Central memory CD4-positive, alpha-beta T cell (primary cell): ENCODE measurements at regions not wholly inside any gene's neighbourhood (a gene's known extent, or its start where the extent isn't known, plus 50 kb on each side); places are given as distances from the start of the nearest gene placed in this dataset.
"Not testable (repeated sequence)": the region's sequence is repeated elsewhere in the genome, so short reads cannot be mapped to it uniquely, and the experiment has no call there.

Source experiments
- DNase-seq: peaks from one replicate; pipeline ENCODE4 v3.0.0; 2022

GRCh38 chr5:96483878-96484277 lies 50.8 kb upstream of the PCSK1 start:
- no peak for DNase-seq

- DNase-seq, result no peak
These were observed 54.8 kb upstream of the PCSK1 start for GRCh38 chr5:96487859-96488258.

DNA sequence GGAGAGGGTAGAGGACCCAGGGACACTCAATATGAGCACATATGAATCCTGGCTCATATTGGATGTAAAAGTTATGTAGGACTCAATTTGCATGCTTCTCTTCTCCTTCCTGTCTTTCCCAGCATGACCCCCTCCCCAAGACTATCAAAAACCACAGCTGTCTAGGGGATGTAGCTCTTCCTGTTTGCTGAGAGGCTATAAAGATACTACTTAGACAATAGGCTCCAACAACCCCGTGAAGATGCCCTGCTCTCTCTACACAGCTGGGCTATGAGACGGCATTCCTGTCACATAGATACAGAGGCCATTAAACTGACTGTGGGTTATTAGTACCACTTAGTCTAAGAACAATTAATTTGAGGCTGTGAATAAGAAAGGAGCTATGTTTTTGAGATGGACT lies 56.5 kb upstream of the PCSK1 start:
- DNase-seq, result no peak

GRCh38 chr5:96492459-96493047 lies 59.5 kb upstream of the PCSK1 start:
- no peak for DNase-seq

GRCh38 chr5:96493219-96493790 lies 60.3 kb upstream of the PCSK1 start:
- no peak for DNase-seq

DNA sequence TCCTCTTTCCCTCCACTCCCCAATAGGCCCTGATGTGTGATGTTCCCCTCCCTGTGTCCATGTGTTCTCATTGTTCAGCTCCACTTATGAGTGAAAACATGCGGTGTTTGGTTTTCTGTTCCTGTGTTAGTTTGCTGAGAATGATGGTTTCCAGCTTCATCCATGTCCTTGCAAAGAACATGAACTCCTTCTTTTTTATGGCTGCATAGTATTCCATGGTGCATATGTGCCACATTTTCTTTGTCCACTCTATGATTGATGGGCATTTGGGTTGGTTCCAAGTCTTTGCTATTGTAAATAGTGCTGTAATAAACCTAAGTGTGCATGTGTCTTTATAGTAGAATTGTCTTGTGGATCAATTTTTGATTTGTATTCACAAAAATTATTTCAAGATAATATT lies 62.4 kb upstream of the PCSK1 start:
- not testable (repeated sequence) for DNase-seq

DNA sequence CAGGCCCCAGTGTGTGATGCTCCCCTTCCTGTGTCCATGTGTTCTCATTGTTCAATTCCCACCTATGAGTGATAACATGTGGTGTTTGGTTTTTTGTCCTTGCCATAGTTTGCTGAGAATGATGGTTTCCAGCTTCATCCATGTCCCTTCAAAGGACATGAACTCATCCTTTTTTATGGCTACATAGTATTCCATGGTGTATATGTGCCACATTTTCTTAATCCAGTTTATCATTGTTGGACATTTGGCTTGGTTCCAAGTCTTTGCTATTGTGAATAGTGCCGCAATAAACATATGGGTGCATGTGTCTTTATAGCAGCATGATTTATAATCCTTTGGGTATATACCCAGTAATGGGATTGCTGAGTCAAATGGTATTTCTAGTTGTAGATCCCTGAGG lies 64.0 kb upstream of the PCSK1 start:
- DNase-seq, result not testable (repeated sequence)

DNA sequence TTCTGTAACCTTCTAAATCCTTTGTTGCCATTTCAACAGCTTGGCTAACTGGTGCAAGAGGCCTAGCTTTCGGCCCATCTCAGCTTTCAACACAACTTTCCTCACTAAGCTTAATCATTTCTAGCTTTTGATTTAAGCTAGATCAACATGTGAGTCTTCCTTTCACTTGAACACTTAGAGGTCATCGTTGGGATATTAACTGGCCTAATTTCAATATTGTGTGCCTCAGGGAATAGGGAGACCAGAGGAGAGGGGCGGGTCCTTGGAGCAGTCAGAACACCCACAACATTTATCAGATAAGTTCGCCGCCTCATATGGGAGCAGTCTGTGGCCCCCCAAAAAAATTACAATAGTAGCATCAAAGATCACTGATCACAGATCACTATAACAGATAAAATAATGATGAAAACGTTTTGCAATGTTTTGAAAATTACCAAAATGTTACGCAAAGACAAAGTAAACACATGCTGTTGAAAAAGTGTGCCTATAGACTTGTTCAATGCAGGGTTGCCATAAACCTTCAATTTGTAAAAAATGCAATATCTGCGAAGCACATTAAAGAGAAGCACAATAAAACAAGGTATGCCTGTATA lies 66.8 kb upstream of the PCSK1 start:
- no peak for DNase-seq

- DNase-seq, result no peak
These were observed 69.1 kb upstream of the PCSK1 start for GRCh38 chr5:96501991-96502646.

DNA sequence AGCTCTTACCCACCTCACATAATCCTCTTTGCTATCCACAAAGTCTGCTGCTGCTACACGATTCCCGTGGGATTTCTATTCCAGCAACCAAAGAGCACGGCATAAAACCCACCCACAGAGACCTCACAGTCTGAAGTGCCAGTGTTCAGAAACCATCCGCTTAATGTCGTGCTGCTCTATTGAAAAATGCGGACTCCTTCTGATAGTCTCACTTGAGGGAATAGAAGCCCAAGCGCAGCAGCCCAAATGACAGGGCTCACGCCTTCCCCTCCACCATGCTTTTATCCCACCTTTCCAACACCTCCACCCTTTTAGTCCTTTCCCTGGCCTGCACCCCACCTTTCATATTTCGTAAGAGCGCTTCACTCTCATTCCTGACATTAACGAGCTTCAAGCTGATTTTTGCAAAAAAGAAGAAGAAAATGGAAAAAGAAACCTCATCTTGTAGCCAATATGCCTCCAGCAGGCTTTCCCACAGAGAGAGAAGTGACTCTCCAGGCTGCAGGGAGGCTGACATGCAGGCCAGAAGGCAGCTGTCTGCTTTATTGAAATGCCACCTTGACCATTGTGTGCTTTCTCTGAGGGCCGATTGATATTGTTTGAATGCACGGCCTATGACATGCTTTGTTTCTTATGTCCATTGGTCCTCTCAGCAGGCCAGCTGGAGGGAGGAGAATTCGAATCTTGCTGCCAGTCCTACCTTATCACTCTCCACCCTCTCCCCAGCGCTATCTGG lies 70.6 kb upstream of the PCSK1 start:
- DNase-seq, result no peak

DNA sequence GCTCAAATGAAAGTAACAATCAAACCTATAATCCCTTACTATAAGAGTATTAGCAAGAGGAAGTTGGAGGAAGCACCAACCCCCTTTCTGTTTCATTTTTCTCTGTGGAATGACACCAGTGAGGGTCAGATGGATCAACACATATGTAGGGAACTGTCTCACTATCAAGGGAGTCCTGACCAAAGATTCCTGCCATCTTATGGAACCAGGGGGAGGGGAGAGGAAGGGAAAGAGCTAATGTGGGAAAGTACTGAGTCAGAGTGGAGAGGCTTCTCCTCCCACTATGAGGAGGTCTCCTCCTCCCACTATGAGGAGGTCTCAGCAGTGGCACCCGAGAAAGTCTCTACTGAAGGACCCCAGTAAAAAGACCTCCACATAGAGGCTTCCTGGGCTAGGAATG lies 73.3 kb upstream of the PCSK1 start:
- no peak for DNase-seq

GRCh38 chr5:96506866-96507527 lies 73.9 kb upstream of the PCSK1 start:
- DNase-seq, result no peak

DNA sequence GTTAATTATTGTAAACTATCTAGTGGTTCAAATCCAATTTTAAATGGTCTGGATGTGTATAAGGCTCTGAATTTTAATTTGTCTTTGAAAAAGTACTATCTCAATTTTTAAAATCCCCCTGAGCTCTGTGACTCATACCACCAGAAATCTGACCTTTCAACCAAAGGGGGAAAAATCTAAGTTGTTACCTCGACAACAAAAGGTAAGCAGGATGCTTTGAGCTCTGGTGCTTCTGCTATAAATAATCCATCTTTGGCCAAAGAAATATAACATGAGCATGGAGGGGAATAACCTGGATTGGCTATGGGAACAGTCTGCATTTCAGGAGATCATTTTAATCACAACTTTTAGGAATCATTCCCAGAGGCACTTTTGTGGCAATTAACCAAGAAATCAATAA lies 76.3 kb upstream of the PCSK1 start:
- no peak for DNase-seq

- no peak for DNase-seq
These were observed 76.8 kb upstream of the PCSK1 start for GRCh38 chr5:96509721-96510350.

DNA sequence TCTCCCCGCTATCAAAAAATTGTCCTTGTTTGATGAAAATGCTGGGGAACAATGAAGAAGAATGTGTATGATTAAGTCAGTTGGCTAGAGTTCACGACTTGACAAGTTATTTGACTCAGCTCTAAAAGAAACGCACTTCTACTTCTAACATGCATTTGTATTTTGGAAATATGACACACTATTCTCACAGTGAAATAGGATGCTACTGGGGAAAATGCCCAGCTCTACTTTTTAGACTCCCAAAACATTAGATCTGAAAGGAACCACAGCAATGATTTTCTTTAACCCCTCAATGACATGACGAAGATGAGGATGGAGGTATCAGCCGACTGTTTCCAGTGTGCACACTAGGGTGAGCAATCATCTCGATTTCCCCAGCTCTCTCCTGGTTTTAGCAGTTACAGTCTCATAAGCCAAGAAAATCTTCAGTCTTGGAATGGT lies 83.6 kb upstream of the PCSK1 start:
- no peak for DNase-seq

DNA sequence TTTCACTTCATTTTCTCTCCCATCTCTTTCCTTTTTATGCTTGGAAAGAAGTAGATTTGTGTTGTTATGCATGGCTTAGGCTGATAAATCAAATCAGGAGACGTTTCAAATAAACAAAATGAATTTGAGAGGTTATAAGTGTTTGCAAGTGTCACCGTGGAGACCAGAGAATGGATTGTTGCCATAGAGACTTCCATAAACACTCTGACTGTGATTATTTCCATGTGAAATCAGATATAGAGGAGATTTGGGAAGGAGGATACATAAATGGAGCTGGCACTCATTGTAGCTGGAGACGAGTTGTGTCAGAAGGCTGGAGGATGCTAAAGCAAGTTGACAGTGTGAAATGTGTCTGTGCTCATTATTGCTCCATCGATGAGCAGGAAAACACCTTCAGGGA lies 84.2 kb upstream of the PCSK1 start:
- DNase-seq, result no peak

DNA sequence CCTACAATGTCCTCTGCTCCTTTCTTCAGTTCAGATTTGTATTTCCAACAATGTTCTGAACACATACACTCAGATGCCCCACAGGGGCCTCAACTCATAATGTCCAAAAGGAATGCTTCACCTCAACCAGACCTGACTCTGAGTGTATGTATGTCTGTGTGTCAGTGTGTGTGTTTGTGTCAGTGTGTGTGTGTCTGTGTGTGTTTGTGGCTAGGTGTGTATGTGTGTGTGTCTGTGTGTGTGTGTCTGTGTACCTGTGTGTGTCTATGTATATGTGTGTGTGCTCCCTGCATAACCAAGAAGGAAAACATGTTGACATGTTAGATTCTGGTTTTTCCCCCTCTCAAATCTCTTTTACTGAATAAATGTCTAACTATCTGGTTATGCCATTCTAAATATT lies 87.3 kb upstream of the PCSK1 start:
- no peak for DNase-seq

DNA sequence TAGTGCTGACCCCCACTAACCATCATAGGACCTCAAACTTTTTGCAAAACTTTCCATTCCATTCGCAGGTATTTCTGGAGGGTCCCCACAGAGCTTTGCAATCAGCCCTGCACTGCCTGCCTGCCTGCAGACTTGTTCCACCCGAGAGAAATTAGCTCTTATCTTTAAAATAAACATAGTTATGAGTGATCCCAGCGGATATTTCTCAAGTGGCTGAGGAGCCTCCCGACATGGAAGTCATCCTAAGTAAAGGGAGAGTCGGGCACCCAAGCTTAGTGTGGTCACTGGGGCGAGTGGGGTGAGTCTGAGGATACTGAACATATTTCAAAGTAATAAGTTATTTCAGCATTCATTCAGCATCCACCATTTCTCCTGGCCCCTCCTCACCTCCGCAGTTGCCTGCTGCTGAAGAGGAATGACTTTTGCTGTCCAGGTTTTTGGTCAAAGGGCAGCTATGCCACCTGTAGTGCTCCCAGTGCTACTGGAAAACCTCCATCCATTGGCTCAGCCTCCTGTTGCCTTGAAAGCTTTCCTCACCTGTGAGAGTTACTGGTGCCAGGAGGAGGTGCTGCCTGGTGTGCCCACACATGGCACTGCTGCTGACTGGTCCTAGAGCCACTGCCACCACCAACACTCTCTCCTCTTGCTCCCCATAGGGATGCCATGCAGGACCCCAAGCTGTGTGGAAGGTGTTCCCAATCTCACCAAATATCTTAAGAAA lies 89.7 kb upstream of the PCSK1 start:
- no peak for DNase-seq

DNA sequence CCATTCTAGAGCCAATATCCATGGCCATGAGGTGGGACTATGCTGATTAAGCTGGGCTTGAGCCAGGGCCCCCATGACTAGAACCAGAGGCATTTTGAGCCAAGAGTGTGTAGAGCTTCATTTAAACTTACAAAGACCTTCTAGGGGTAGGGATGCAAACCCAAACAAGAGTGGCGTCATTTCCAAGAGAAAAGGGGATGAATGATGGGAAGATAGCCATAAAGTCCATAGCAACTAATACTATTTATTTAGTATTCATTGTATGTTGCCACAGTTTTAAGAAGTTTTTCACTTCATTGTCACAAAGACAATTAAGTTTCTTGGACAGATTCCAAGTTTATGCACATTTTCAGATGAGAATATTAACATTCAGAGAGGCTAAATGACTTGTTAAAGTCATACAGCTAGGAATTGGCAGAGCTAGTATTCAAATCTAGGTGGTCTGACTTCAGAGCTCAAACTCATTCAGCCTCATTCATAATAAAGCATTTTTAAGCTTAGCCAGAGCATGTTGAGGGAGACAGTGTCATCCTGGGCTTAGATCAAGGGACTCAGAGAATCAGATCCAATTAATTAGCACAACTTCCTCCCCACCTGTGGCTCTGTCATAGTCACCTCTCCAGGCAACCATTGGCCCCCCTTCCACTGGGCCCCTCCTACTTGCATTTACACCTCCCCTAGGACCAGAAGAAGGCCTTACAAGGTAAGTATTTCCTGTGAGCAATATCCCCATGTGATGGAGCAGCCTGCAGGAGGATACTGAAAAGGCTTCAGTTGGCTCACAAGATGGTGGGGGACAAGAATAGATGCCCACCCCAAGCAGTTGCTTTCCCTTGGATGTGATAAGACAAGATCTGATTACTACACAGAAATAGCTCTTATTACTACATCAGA lies 95.0 kb upstream of the PCSK1 start:
- DNase-seq, result no peak

GRCh38 chr5:96528826-96529474 lies 95.9 kb upstream of the PCSK1 start:
- no peak for DNase-seq
